ENCODE measurements at regions not wholly inside any gene's neighbourhood (a gene's known extent, or its start where the extent isn't known, plus 50 kb on each side); places are given as distances from the start of the nearest gene placed in this dataset.

DNA sequence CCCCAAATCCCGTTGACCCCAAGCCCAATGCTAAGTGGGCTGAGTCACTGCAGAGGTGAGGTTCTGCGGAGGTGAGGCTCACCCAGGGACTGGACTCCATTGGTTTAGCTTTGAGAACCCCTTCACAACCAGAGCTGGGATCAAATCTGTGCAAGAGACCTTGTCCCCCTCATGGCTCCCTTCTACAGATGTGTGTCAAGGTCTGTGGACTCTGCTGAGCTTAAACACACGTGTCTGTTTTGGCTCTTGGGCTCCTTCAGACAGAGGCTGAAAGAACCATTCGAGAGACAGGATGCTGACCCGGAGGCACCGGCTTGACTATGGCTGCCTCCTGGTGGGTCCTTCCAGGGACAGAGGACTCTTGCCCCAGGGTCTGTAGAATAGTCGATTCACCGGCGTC, 190.3 kb downstream of the LPIN1 start:
- no peak overlapping the region for H2AFZ ChIP-seq (ENCODE audit: low read length)
- H3K79me2 ChIP-seq (ENCODE audit: insufficient read depth, low read length): no peaks in the 10 kb centered on the region
- no peak overlapping the region for H3K4me3 ChIP-seq (ENCODE audit: insufficient read depth, low read length)
- H4K20me1 ChIP-seq (ENCODE audit: insufficient read depth, low read length): no peaks in the 10 kb centered on the region
- TF ChIP-seq, protein P1, sequence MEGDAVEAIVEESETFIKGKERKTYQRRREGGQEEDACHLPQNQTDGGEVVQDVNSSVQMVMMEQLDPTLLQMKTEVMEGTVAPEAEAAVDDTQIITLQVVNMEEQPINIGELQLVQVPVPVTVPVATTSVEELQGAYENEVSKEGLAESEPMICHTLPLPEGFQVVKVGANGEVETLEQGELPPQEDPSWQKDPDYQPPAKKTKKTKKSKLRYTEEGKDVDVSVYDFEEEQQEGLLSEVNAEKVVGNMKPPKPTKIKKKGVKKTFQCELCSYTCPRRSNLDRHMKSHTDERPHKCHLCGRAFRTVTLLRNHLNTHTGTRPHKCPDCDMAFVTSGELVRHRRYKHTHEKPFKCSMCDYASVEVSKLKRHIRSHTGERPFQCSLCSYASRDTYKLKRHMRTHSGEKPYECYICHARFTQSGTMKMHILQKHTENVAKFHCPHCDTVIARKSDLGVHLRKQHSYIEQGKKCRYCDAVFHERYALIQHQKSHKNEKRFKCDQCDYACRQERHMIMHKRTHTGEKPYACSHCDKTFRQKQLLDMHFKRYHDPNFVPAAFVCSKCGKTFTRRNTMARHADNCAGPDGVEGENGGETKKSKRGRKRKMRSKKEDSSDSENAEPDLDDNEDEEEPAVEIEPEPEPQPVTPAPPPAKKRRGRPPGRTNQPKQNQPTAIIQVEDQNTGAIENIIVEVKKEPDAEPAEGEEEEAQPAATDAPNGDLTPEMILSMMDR (IDR thresholded peaks at IDR 0.05; ENCODE audit: extremely low read depth, low read depth, low read length): no peak
- no peaks in the 10 kb centered on the region for H3K9me3 ChIP-seq (ENCODE audit: low read depth, low read length)
- peak; percentile 64 for DNase-seq (ENCODE audit: insufficient read length, low spot score, missing footprints)
- no peaks in the 10 kb centered on the region for H3K27me3 ChIP-seq (ENCODE audit: insufficient read depth, low read length)
- no peak overlapping the region for H3K27ac ChIP-seq (ENCODE audit: low read depth, low read length)
- no peaks in the 10 kb centered on the region for H3K4me1 ChIP-seq (ENCODE audit: insufficient read depth, low read length)
- no peaks in the 10 kb centered on the region for H3K36me3 ChIP-seq (ENCODE audit: insufficient read depth, low read length)
- no peak overlapping the region for H3K4me2 ChIP-seq (ENCODE audit: insufficient read depth, low read length)

DNA sequence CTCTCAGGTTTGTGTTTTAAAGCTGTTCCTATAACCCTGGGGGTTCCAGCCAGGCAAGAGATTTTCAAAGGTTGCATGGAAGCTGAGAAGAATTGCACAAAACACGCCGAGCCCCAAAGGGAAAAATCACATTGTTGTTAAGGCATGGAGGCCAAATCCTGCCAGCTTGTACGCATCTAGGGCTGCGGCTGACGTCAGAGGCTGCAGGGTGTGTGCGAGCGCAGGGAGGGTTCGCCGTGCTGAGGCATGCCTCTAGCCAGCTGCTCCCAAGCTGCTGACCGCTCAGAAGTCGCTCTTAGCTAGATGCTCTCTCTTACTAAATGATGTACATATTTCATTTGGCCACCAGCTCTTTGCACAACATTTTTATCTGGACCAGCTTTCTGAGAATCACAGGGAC, 191.8 kb downstream of the LPIN1 start:
- Histone ChIP-seq H3K79me2 (ENCODE audit: insufficient read depth, low read length) (no peaks in the 10 kb centered on the region), H3K4me2 (ENCODE audit: insufficient read depth, low read length) (no peak overlapping the region), H2AFZ (ENCODE audit: low read length) (no peak overlapping the region), H3K27me3 (ENCODE audit: insufficient read depth, low read length) (no peaks in the 10 kb centered on the region), H3K4me3 (ENCODE audit: insufficient read depth, low read length) (no peak overlapping the region), H3K9me3 (ENCODE audit: low read depth, low read length) (no peaks in the 10 kb centered on the region), H4K20me1 (ENCODE audit: insufficient read depth, low read length) (no peaks in the 10 kb centered on the region), H3K36me3 (ENCODE audit: insufficient read depth, low read length) (no peaks in the 10 kb centered on the region), H3K4me1 (ENCODE audit: insufficient read depth, low read length) (no peaks in the 10 kb centered on the region), H3K27ac (ENCODE audit: low read depth, low read length) (no peak overlapping the region)
- no peak for DNase-seq (ENCODE audit: insufficient read length, low spot score, missing footprints)
- TF ChIP-seq, protein P1 (IDR thresholded peaks at IDR 0.05; ENCODE audit: extremely low read depth, low read depth, low read length): no peak

DNA sequence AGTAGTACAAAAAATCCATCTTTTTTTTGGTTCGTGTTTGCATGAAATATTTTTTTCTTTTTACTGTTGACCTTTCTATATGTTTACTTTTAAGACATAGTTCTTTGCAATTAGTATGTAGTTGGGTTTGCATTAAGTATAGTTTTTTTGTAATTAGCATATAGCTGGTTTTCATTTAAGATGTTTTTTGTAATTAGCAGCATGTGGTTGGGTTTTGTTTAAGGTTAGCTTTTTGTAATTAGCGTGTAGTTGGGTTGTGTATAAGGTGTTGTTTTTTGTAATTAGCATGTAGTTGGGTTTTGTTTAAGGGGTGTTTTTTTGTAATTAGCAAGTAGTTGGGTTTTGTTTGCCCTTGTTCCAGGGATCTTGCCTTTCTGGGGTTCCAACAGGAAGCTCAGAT, 193.1 kb downstream of the LPIN1 start:
- no peaks in the 10 kb centered on the region for H3K9me3 ChIP-seq (ENCODE audit: low read depth, low read length)
- no peaks in the 10 kb centered on the region for H3K4me1 ChIP-seq (ENCODE audit: insufficient read depth, low read length)
- no peaks in the 10 kb centered on the region for H3K79me2 ChIP-seq (ENCODE audit: insufficient read depth, low read length)
- H3K27ac ChIP-seq (ENCODE audit: low read depth, low read length): no peak overlapping the region
- no peak overlapping the region for H2AFZ ChIP-seq (ENCODE audit: low read length)
- H3K4me3 ChIP-seq (ENCODE audit: insufficient read depth, low read length): no peak overlapping the region
- no peaks in the 10 kb centered on the region for H4K20me1 ChIP-seq (ENCODE audit: insufficient read depth, low read length)
- no peak for DNase-seq (ENCODE audit: insufficient read length, low spot score, missing footprints)
- H3K4me2 ChIP-seq (ENCODE audit: insufficient read depth, low read length): no peak overlapping the region
- H3K27me3 ChIP-seq (ENCODE audit: insufficient read depth, low read length): no peaks in the 10 kb centered on the region
- TF ChIP-seq, protein P1 (IDR thresholded peaks at IDR 0.05; ENCODE audit: extremely low read depth, low read depth, low read length): no peak
- H3K36me3 ChIP-seq (ENCODE audit: insufficient read depth, low read length): no peaks in the 10 kb centered on the region

DNA sequence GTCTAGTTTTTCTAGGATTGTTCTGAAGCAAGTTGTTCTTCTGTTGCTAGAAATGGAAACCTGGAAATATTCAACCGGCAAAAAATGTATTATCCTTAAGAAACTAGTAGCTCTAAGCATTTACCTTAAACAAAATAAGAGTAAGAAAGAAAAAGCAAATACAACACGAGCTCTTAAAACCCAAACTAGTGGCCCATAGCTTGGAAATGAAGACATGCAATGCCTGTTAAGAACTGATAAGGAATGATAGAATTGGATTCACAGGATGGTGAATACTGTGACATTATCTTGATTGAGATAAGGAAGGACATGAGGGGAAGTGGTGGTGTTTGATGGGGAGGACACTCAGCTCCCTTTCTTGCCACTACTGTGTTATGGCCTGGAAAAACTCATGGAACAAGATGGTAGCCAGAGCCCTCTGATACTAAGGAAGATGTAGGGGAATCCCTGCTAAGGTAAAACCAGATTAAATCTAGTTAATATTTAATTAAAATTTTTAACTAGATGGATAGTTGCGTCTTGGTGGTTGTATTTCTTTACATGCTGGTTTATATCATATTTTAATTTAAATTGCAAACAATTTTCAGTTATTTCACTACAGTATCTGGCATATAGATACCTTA, 193.8 kb downstream of the LPIN1 start:
- no peaks in the 10 kb centered on the region for H4K20me1 ChIP-seq (ENCODE audit: insufficient read depth, low read length)
- no peaks in the 10 kb centered on the region for H3K4me1 ChIP-seq (ENCODE audit: insufficient read depth, low read length)
- H3K27me3 ChIP-seq (ENCODE audit: insufficient read depth, low read length): no peaks in the 10 kb centered on the region
- H2AFZ ChIP-seq (ENCODE audit: low read length): no peak overlapping the region
- H3K9me3 ChIP-seq (ENCODE audit: low read depth, low read length): no peaks in the 10 kb centered on the region
- H3K36me3 ChIP-seq (ENCODE audit: insufficient read depth, low read length): no peaks in the 10 kb centered on the region
- H3K4me2 ChIP-seq (ENCODE audit: insufficient read depth, low read length): no peak overlapping the region
- no peaks in the 10 kb centered on the region for H3K79me2 ChIP-seq (ENCODE audit: insufficient read depth, low read length)
- TF ChIP-seq, protein P1 (IDR thresholded peaks at IDR 0.05; ENCODE audit: extremely low read depth, low read depth, low read length): no peak
- H3K27ac ChIP-seq (ENCODE audit: low read depth, low read length): no peak overlapping the region
- H3K4me3 ChIP-seq (ENCODE audit: insufficient read depth, low read length): no peak overlapping the region
- no peak for DNase-seq (ENCODE audit: insufficient read length, low spot score, missing footprints)
